ENCODE measurements at regions not wholly inside any gene's neighbourhood (a gene's known extent, or its start where the extent isn't known, plus 50 kb on each side); places are given as distances from the start of the nearest gene placed in this dataset.

- TF ChIP-seq POLR2A (IDR thresholded peaks at IDR 0.05; ENCODE audit: low read depth, low read length) (no peak), GATA2 (IDR thresholded peaks at IDR 0.05; ENCODE audit: insufficient read depth, insufficient read length, low read depth, low read length) (no peak), POLR2AphosphoS5 (IDR thresholded peaks at IDR 0.05; ENCODE audit: insufficient read depth, low read depth, low read length) (no peak), CTCF (IDR thresholded peaks at IDR 0.05; ENCODE audit: extremely low read depth in 1 of 2, insufficient read depth in 1 of 2, low read depth in 1 of 2, low read length in 2 of 2) (no peak), FOS (IDR thresholded peaks at IDR 0.05; ENCODE audit: borderline replicate concordance, insufficient read depth, low read length) (no peak), MAX (IDR thresholded peaks at IDR 0.05; ENCODE audit: insufficient read depth, insufficient read length) (no peak)
- intact Hi-C loops (cut with micrococcal nuclease) (no loop called here), dilution Hi-C loops (cut with MboI; ENCODE audit: extremely low pct_ligation_motif_present, low sequenced_read_pairs) (no loop called here)
- ChIA-PET CTCF (interaction anchor here (2.5 kb wide), 1 partner anchor 10 kb away, joined by 8 read pairs; no protein-coding TSS in a partner anchor), POLR2A (no interaction called here)
- no peaks in the 10 kb centered on the region for H4K20me1 ChIP-seq (replicated peaks; ENCODE audit: control insufficient read depth, extremely low read depth, insufficient read depth, low read length)
- no peak overlapping the region for H3K27ac ChIP-seq (ENCODE audit: insufficient read depth, low read depth, low read length)
- no peak overlapping the region for H3K9ac ChIP-seq (replicated peaks; ENCODE audit: extremely low read depth, insufficient read depth, low read length)
- no peak for DNase-seq (ENCODE audit: low read depth, low spot score)
- H3K79me2 ChIP-seq (ENCODE audit: control insufficient read depth, insufficient read depth, low read length) = no peaks in the 10 kb centered on the region
- H3K4me2 ChIP-seq (ENCODE audit: insufficient read depth, low read length) = no peak overlapping the region
- H3K36me3 ChIP-seq (ENCODE audit: control insufficient read depth in 2 of 2, extremely low read depth in 1 of 2, insufficient read depth in 2 of 2, low read length in 2 of 2) = no peaks in the 10 kb centered on the region
- no peaks in the 10 kb centered on the region for H3K9me3 ChIP-seq (replicated peaks; ENCODE audit: control insufficient read depth, insufficient read depth, low read length)
- no peaks in the 10 kb centered on the region for H3K9me1 ChIP-seq (replicated peaks; ENCODE audit: control insufficient read depth, extremely low read depth, insufficient read depth, low read length)
- BruUV-seq (replicated peaks) = no TSS peak
- no peak for FAIRE-seq
- H3K4me3 ChIP-seq (replicated peaks in 1 of 3; ENCODE audit: insufficient read depth in 1 of 3, low read depth in 1 of 3, low read length in 3 of 3) = no peak overlapping the region
- no peaks in the 10 kb centered on the region for H3K27me3 ChIP-seq (ENCODE audit: control insufficient read depth in 2 of 2, insufficient read depth in 2 of 2, low read length in 2 of 2)
- H2AFZ ChIP-seq (ENCODE audit: low read depth, low read length) = no peak overlapping the region
- no peaks in the 10 kb centered on the region for H3K4me1 ChIP-seq (ENCODE audit: control insufficient read depth, extremely low read depth, insufficient read depth, low read length)
These were observed 235.9 kb upstream of the TRPM3 start for GRCh38 chr9:71357346-71357745.

GRCh38 chr9:71355884-71356283 lies 234.5 kb upstream of the TRPM3 start:
- dilution Hi-C loops (cut with MboI; ENCODE audit: extremely low pct_ligation_motif_present, low sequenced_read_pairs) = no loop called here
- POLR2A ChIA-PET = no interaction called here
- FAIRE-seq = no peak
- Histone ChIP-seq H3K27ac (ENCODE audit: insufficient read depth, low read depth, low read length) (no peak overlapping the region), H3K27me3 (ENCODE audit: control insufficient read depth in 2 of 2, insufficient read depth in 2 of 2, low read length in 2 of 2) (no peaks in the 10 kb centered on the region), H3K9me3 (replicated peaks; ENCODE audit: control insufficient read depth, insufficient read depth, low read length) (no peaks in the 10 kb centered on the region), H3K4me1 (ENCODE audit: control insufficient read depth, extremely low read depth, insufficient read depth, low read length) (no peaks in the 10 kb centered on the region), H3K79me2 (ENCODE audit: control insufficient read depth, insufficient read depth, low read length) (no peaks in the 10 kb centered on the region), H4K20me1 (replicated peaks; ENCODE audit: control insufficient read depth, extremely low read depth, insufficient read depth, low read length) (no peaks in the 10 kb centered on the region), H3K4me2 (ENCODE audit: insufficient read depth, low read length) (no peak overlapping the region), H2AFZ (ENCODE audit: low read depth, low read length) (no peak overlapping the region), H3K9ac (replicated peaks; ENCODE audit: extremely low read depth, insufficient read depth, low read length) (no peak overlapping the region), H3K36me3 (ENCODE audit: control insufficient read depth in 2 of 2, extremely low read depth in 1 of 2, insufficient read depth in 2 of 2, low read length in 2 of 2) (no peaks in the 10 kb centered on the region), H3K9me1 (replicated peaks; ENCODE audit: control insufficient read depth, extremely low read depth, insufficient read depth, low read length) (no peaks in the 10 kb centered on the region), H3K4me3 (replicated peaks in 1 of 3; ENCODE audit: insufficient read depth in 1 of 3, low read depth in 1 of 3, low read length in 3 of 3) (no peak overlapping the region)
- CTCF ChIA-PET = no interaction called here
- no TSS peak for BruUV-seq (replicated peaks)
- TF ChIP-seq POLR2AphosphoS5 (IDR thresholded peaks at IDR 0.05; ENCODE audit: insufficient read depth, low read depth, low read length) (no peak), JUN (IDR thresholded peaks at IDR 0.05; ENCODE audit: borderline replicate concordance, insufficient read depth, insufficient read length, low read depth) (no peak), CTCF (IDR thresholded peaks at IDR 0.05; ENCODE audit: extremely low read depth in 1 of 2, insufficient read depth in 1 of 2, low read depth in 1 of 2, low read length in 2 of 2) (no peak), GATA2 (IDR thresholded peaks at IDR 0.05; ENCODE audit: insufficient read depth, insufficient read length, low read depth, low read length) (no peak), POLR2A (IDR thresholded peaks at IDR 0.05; ENCODE audit: low read depth, low read length) (no peak), MYC (IDR thresholded peaks at IDR 0.05; ENCODE audit: low read depth, low read length) (no peak), EZH2 (IDR thresholded peaks at IDR 0.05; ENCODE audit: borderline replicate concordance, low read depth, low read length, severe bottlenecking) (no peak), FOS (IDR thresholded peaks at IDR 0.05; ENCODE audit: borderline replicate concordance, insufficient read depth, low read length) (no peak), MAX (IDR thresholded peaks at IDR 0.05; ENCODE audit: insufficient read depth, insufficient read length) (no peak)
- intact Hi-C loops (cut with micrococcal nuclease) = no loop called here
- DNase-seq (ENCODE audit: low read depth, low spot score) = no peak

Measured in endothelial cell of umbilical vein (primary cell).